Activated B cell treated with CpG ODN at 0.5 μM for 24 hours (primary cell): ENCODE measurements at regions not wholly inside any gene's neighbourhood (a gene's known extent, or its start where the extent isn't known, plus 50 kb on each side); places are given as distances from the start of the nearest gene placed in this dataset.
"Not testable (repeated sequence)": the region's sequence is repeated elsewhere in the genome, so short reads cannot be mapped to it uniquely, and the experiment has no call there.

Source experiments
- ATAC-seq: fragments of 200-7000 bp; cut with Tn5 transposase; one replicate; pipeline ENCODE4 v1.10.0; 2021; ENCODE audit warnings: low read depth, mild to moderate bottlenecking, moderate library complexity
- CTCF ChIA-PET: fragments of 350-600 bp; sonication (Branson Sonifier 250); formaldehyde crosslinking; loops from one replicate; lab custom pipeline; 2021; ENCODE audit warnings: antibody characterized with exemption; lab: Charles Lee
- POLR2A ChIA-PET: fragments of 350-600 bp; sonication (Branson Sonifier 250); formaldehyde crosslinking; loops from one replicate; lab custom pipeline; 2021; ENCODE audit warnings: antibody characterized with exemption; lab: Charles Lee
- DNase-seq: peaks from one replicate; pipeline ENCODE4 v3.0.0; 2022
- H3K27ac Mint-ChIP-seq: one replicate; pipeline ENCODE4 v1.8.0; 2020; ENCODE audit warnings: mixed read lengths
- H3K27me3 Mint-ChIP-seq: one replicate; pipeline ENCODE4 v1.8.0; 2021; ENCODE audit warnings: mixed read lengths
- H3K36me3 Mint-ChIP-seq: one replicate; pipeline ENCODE4 v1.8.0; 2021; ENCODE audit warnings: low read depth, mixed read lengths
- H3K4me1 Mint-ChIP-seq: one replicate; pipeline ENCODE4 v1.8.0; 2021; ENCODE audit warnings: mixed read lengths
- H3K4me3 Mint-ChIP-seq: one replicate; pipeline ENCODE4 v1.8.0; 2020; ENCODE audit warnings: mild to moderate bottlenecking, mixed read lengths
- H3K9me3 Mint-ChIP-seq: one replicate; pipeline ENCODE4 v1.8.0; 2020; ENCODE audit warnings: mixed read lengths
- intact Hi-C: fragments of 100-400 bp; cut with micrococcal nuclease; formaldehyde crosslinking; loops from one replicate; pipeline ENCODE4 v1.15.1; 2024
- TF ChIP-seq, protein P1 (sequence below): fragments of 200-600 bp; IDR thresholded peaks from one replicate; pipeline ENCODE4 v1.8.0; 2022; ENCODE audit warnings: antibody characterized with exemption, mild to moderate bottlenecking

DNA sequence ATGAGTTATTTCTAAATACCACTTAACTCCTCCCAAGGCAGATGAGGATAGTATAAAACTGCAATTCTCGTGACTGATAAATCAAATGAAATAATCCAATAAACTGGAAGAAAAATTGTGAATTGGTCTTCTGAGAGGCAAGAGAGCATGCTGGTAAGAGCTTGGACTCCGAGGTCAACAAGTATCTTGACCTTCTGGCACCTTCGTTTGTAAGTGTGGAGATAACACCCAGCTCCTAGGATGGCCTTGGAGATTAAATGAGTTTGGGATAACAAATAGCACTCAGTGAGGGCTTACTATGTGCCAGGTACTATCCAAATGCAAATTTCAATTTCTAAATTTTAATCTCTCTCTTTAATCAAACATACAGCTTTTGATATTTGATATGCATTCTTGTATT, 866.3 kb upstream of the WWC1 start:
- intact Hi-C loops, result no loop called here
- peaks cover 2% of the 10 kb centered on the region for H3K9me3 Mint-ChIP-seq
- ChIA-PET CTCF (no interaction called here), POLR2A (no interaction called here)
- H3K27ac Mint-ChIP-seq, result no peak overlapping the region
- H3K27me3 Mint-ChIP-seq, result no peaks in the 10 kb centered on the region
- no peak for DNase-seq
- no peaks in the 10 kb centered on the region for H3K36me3 Mint-ChIP-seq
- no peak for ATAC-seq
- no peak overlapping the region for H3K4me3 Mint-ChIP-seq
- TF ChIP-seq, protein P1, sequence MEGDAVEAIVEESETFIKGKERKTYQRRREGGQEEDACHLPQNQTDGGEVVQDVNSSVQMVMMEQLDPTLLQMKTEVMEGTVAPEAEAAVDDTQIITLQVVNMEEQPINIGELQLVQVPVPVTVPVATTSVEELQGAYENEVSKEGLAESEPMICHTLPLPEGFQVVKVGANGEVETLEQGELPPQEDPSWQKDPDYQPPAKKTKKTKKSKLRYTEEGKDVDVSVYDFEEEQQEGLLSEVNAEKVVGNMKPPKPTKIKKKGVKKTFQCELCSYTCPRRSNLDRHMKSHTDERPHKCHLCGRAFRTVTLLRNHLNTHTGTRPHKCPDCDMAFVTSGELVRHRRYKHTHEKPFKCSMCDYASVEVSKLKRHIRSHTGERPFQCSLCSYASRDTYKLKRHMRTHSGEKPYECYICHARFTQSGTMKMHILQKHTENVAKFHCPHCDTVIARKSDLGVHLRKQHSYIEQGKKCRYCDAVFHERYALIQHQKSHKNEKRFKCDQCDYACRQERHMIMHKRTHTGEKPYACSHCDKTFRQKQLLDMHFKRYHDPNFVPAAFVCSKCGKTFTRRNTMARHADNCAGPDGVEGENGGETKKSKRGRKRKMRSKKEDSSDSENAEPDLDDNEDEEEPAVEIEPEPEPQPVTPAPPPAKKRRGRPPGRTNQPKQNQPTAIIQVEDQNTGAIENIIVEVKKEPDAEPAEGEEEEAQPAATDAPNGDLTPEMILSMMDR, result no peak
- H3K4me1 Mint-ChIP-seq, result no peaks in the 10 kb centered on the region

DNA sequence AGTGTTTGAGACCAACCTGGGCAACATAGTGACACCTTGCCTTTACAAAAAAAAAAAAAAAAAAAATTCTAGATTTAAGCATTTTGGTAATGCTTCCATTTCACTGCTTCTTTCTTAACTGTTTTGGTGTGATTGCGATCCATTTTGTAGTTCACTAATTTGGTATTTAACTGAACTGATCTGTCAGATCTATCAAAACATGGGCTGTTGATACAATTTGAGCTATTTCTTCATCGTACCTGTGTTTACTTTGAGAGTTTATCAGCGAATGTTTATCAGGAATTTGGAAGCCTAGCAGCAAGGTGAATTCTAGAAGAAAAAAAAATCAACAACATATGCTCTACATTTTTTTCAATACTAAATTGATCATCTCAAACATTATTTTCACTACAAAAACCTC, 864.9 kb upstream of the WWC1 start:
- intact Hi-C loops, result no loop called here
- no peak overlapping the region for H3K4me3 Mint-ChIP-seq
- no peak overlapping the region for H3K27ac Mint-ChIP-seq
- no peaks in the 10 kb centered on the region for H3K4me1 Mint-ChIP-seq
- peaks cover 2% of the 10 kb centered on the region for H3K9me3 Mint-ChIP-seq
- TF ChIP-seq, protein P1, result no peak
- POLR2A ChIA-PET, result no interaction called here
- ATAC-seq, result no peak
- CTCF ChIA-PET, result no interaction called here
- H3K27me3 Mint-ChIP-seq, result no peaks in the 10 kb centered on the region
- no peaks in the 10 kb centered on the region for H3K36me3 Mint-ChIP-seq
- no peak for DNase-seq

DNA sequence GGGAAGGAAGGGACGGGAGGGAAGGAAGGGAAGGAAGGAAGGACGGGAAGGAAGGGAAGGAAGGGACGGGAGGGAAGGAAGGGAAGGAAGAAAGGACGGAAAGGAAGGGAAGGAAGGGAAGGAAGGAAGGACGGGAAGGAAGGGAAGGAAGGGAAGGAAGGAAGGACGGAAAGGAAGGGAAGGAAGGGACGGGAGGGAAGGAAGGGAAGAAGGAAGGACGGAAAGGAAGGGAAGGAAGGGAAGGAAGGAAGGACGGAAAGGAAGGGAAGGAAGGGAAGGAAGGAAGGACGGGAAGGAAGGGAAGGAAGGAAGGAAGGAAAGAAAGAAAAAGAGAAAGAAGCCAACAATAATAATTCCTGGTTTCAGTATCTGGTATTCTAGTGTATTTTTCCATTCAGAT, 863.8 kb upstream of the WWC1 start:
- H3K9me3 Mint-ChIP-seq, ATAC-seq, H3K4me1 Mint-ChIP-seq, POLR2A ChIA-PET, intact Hi-C loops, H3K27me3 Mint-ChIP-seq, CTCF ChIA-PET, H3K4me3 Mint-ChIP-seq, H3K27ac Mint-ChIP-seq, DNase-seq, H3K36me3 Mint-ChIP-seq: not testable (repeated sequence)

DNA sequence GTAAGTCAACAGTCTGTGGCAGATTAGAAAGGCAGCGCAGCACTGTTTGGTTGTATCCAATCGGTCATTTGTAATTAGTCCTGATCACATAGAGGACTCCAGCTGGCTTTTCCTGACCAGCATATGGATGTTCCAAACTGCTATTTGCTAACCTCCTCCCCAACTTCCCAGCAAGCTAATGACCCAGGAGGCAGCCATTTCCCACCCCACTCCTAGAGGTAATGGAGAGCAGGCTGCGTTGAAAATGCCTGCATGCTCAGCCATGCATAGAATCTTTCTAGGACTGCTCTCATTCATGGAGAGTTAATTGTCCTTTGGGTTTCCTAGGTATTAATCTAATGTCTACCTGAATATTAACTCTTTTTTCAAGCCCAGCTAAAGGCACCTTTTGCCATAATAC, 850.6 kb upstream of the WWC1 start:
- ChIA-PET POLR2A (no interaction called here), CTCF (no interaction called here)
- Mint-ChIP-seq H3K9me3 (peaks cover 3% of the 10 kb centered on the region), H3K27me3 (no peaks in the 10 kb centered on the region), H3K4me3 (no peak overlapping the region), H3K36me3 (no peaks in the 10 kb centered on the region), H3K27ac (no peak overlapping the region), H3K4me1 (no peaks in the 10 kb centered on the region)
- intact Hi-C loops, result no loop called here
- no peak for DNase-seq
- ATAC-seq, result no peak
- TF ChIP-seq, protein P1, result no peak

DNA sequence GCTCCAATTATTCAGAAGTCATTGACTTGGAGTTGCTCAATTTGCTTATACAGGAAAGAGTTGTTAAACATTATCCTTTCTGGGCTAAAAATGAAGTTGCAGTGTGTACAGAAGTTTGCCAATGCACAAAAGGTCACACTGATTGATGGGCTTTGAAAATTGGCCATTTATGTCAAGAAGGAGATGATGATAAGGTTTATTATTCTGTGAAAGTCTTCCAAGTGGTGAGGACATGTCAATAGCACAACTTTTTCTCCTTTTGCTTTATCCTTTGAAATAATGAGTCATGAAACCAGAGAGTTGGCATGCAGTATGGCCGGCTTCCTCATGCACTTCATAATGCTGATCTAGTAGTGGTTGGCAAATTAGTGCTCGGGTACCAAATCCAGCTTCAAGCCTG, 848.5 kb upstream of the WWC1 start:
- intact Hi-C loops, result no loop called here
- POLR2A ChIA-PET, result no interaction called here
- no peaks in the 10 kb centered on the region for H3K36me3 Mint-ChIP-seq

More for the DNA sequence above, 848.5 kb upstream of the WWC1 start:
- TF ChIP-seq, protein P1, result no peak
- ATAC-seq (no peak), DNase-seq (no peak)
- Mint-ChIP-seq H3K27me3 (no peaks in the 10 kb centered on the region), H3K9me3 (peaks cover 3% of the 10 kb centered on the region), H3K4me3 (no peak overlapping the region), H3K4me1 (no peaks in the 10 kb centered on the region), H3K27ac (no peak overlapping the region)
- CTCF ChIA-PET, result no interaction called here
